Neural cell (in vitro differentiated cells): ENCODE measurements at regions not wholly inside any gene's neighbourhood (a gene's known extent, or its start where the extent isn't known, plus 50 kb on each side); places are given as distances from the start of the nearest gene placed in this dataset.

Source experiments
- H2AFZ ChIP-seq: fragments of 200-600, 300-800 bp; sonication (generic), shearing (Covaris generic); 2 replicates; pipeline ENCODE4 v1.6.0; 2014; ENCODE audit warnings: low read depth, mild to moderate bottlenecking, antibody characterized with exemption, low read length, moderate library complexity
- H3F3A ChIP-seq: fragments of 200-600 bp; shearing (Covaris generic); 2 replicates; pipeline ENCODE4 v1.6.1; 2016; ENCODE audit warnings: mild to moderate bottlenecking, moderate library complexity, mixed read lengths, antibody characterized with exemption, low read length; ENCODE audit not compliant: insufficient read depth, poor library complexity, severe bottlenecking
- H3K27ac ChIP-seq: fragments of 200-600, 300-800 bp; sonication (generic), shearing (Covaris generic); 2 replicates; pipeline ENCODE4 v1.5.1; 2014; ENCODE audit warnings: mild to moderate bottlenecking, low read length, moderate library complexity
- H3K27me3 ChIP-seq: fragments of 300-800, 200-600 bp; sonication (generic), shearing (Covaris generic); 2 replicates; pipeline ENCODE4 v1.6.0; 2014; ENCODE audit warnings: mild to moderate bottlenecking, low read depth, low read length, moderate library complexity; ENCODE audit not compliant: insufficient read depth
- H3K36me3 ChIP-seq: fragments of 300-800, 200-600 bp; sonication (generic), shearing (Covaris generic); 2 replicates; pipeline ENCODE4 v1.5.1; 2014; ENCODE audit warnings: mild to moderate bottlenecking, antibody characterized with exemption, low read length, moderate library complexity; ENCODE audit not compliant: insufficient read depth
- H3K4me2 ChIP-seq: fragments of 300-800, 200-600 bp; sonication (generic), shearing (Covaris generic); 2 replicates; pipeline ENCODE4 v1.6.0; 2014; ENCODE audit warnings: mild to moderate bottlenecking, low read length
- H3K4me3 ChIP-seq: fragments of 300-800, 200-600 bp; sonication (generic), shearing (Covaris generic); 2 replicates; pipeline ENCODE4 v1.5.1; 2014; ENCODE audit warnings: mild to moderate bottlenecking, low read length, moderate library complexity
- H3K79me2 ChIP-seq: fragments of 200-600 bp; shearing (Covaris generic); replicated peaks from 2 replicates; pipeline ENCODE4 v1.6.0; 2014; ENCODE audit warnings: mild to moderate bottlenecking, low read length, moderate library complexity; ENCODE audit not compliant: insufficient read depth
- H3K9ac ChIP-seq: fragments of 300-800, 200-600 bp; sonication (generic), shearing (Covaris generic); 2 replicates; pipeline ENCODE4 v1.6.1; 2016; ENCODE audit warnings: mild to moderate bottlenecking, low read length, mixed read lengths
- H3K9me2 ChIP-seq: fragments of 200-600 bp; shearing (Covaris generic); 2 replicates; pipeline ENCODE4 v1.6.1; 2016; ENCODE audit warnings: mild to moderate bottlenecking, low read length, mixed read lengths; ENCODE audit not compliant: insufficient read depth
- H3K9me3 ChIP-seq: fragments of 200-600, 300-800 bp; sonication (generic), shearing (Covaris generic); 2 replicates; pipeline ENCODE4 v1.6.1; 2016; ENCODE audit warnings: mild to moderate bottlenecking, mixed run types, low read length, moderate library complexity, mixed read lengths
- H4K20me1 ChIP-seq: fragments of 200-600 bp; shearing (Covaris generic); 2 replicates; pipeline ENCODE4 v1.6.1; 2016; ENCODE audit warnings: mild to moderate bottlenecking, mixed run types; ENCODE audit not compliant: insufficient read depth
- CTCF ChIP-seq: fragments of 450-650 bp; IDR thresholded peaks from 2 replicates; pipeline ENCODE4 v1.5.1; 2014; ENCODE audit warnings: antibody characterized with exemption, mild to moderate bottlenecking, moderate library complexity; ENCODE audit not compliant: poor library complexity, severe bottlenecking
- EP300 ChIP-seq: fragments of 450-650 bp; conservative IDR thresholded peaks from 2 replicates; pipeline ENCODE4 v1.6.1; 2014; ENCODE audit warnings: antibody characterized with exemption, mild to moderate bottlenecking, moderate library complexity; ENCODE audit not compliant: poor library complexity, severe bottlenecking
- EZH2 ChIP-seq: fragments of 200-600, 300-800 bp; shearing (Covaris generic), sonication (generic); IDR thresholded peaks from 2 replicates; pipeline ENCODE4 v1.6.1; 2014; ENCODE audit warnings: antibody characterized with exemption, low read length, borderline replicate concordance, mild to moderate bottlenecking; ENCODE audit not compliant: insufficient read depth, poor library complexity, severe bottlenecking
- MXI1 ChIP-seq: fragments of 450-650 bp; conservative IDR thresholded peaks from 2 replicates; pipeline ENCODE4 v1.6.1; 2014; ENCODE audit warnings: antibody characterized with exemption, mild to moderate bottlenecking; ENCODE audit not compliant: poor library complexity, severe bottlenecking
- POLR2AphosphoS5 ChIP-seq: IDR thresholded peaks from 2 replicates; pipeline ENCODE4 v1.6.1; 2012
- RAD21 ChIP-seq: fragments of 450-650 bp; conservative IDR thresholded peaks from 2 replicates; pipeline ENCODE4 v1.6.1; 2014; ENCODE audit warnings: antibody characterized with exemption, mild to moderate bottlenecking, moderate library complexity
- REST ChIP-seq: IDR thresholded peaks from 2 replicates; pipeline ENCODE4 v1.6.1; 2012; ENCODE audit warnings: borderline replicate concordance
- SMC3 ChIP-seq: fragments of 450-650 bp; conservative IDR thresholded peaks from 2 replicates; pipeline ENCODE4 v1.6.1; 2014; ENCODE audit warnings: antibody characterized with exemption, mild to moderate bottlenecking, moderate library complexity; ENCODE audit not compliant: poor library complexity
- TAF1 ChIP-seq: IDR thresholded peaks from 2 replicates; pipeline ENCODE4 v1.6.1; 2012; ENCODE audit warnings: low read depth

GRCh38 chr1:219781491-219781890 lies 146.9 kb downstream of the SLC30A10 start:
- Histone ChIP-seq H3K27ac (no peak overlapping the region), H3K79me2 (no peaks in the 10 kb centered on the region), H3K4me3 (no peak overlapping the region), H3K27me3 (no peaks in the 10 kb centered on the region), H3K9ac (no peak overlapping the region), H4K20me1 (no peaks in the 10 kb centered on the region), H3K36me3 (no peaks in the 10 kb centered on the region), H3K4me2 (no peak overlapping the region), H2AFZ (no peak overlapping the region), H3F3A (no peaks in the 10 kb centered on the region), H3K9me3 (no peaks in the 10 kb centered on the region), H3K9me2 (no peaks in the 10 kb centered on the region)
- TF ChIP-seq CTCF (no peak), RAD21 (no peak), REST (no peak)

GRCh38 chr1:219778793-219779369 lies 149.5 kb downstream of the SLC30A10 start:
- no peak overlapping the region for H3K4me3 ChIP-seq
- H3K27me3 ChIP-seq, result no peaks in the 10 kb centered on the region
- TF ChIP-seq MXI1 (no peak), EZH2 (no peak), EP300 (no peak), TAF1 (no peak), SMC3 (no peak), REST (no peak), RAD21 (no peak), CTCF (no peak), POLR2AphosphoS5 (no peak)
- no peaks in the 10 kb centered on the region for H3K79me2 ChIP-seq
- no peak overlapping the region for H3K27ac ChIP-seq
- H3K9ac ChIP-seq, result no peak overlapping the region
- H3K36me3 ChIP-seq, result no peaks in the 10 kb centered on the region
- H3K9me2 ChIP-seq, result no peaks in the 10 kb centered on the region
- no peaks in the 10 kb centered on the region for H4K20me1 ChIP-seq
- no peak overlapping the region for H3K4me2 ChIP-seq
- H3K9me3 ChIP-seq, result no peaks in the 10 kb centered on the region
- H2AFZ ChIP-seq, result no peak overlapping the region
- H3F3A ChIP-seq, result no peaks in the 10 kb centered on the region
